Ecto neural progenitor cell (in vitro differentiated cells): ENCODE measurements at regions not wholly inside any gene's neighbourhood (a gene's known extent, or its start where the extent isn't known, plus 50 kb on each side); places are given as distances from the start of the nearest gene placed in this dataset.
"Not testable (repeated sequence)": the region's sequence is repeated elsewhere in the genome, so short reads cannot be mapped to it uniquely, and the experiment has no call there.

Experiments used
- DNase-seq: peaks from one replicate; pipeline ENCODE4 v3.0.0-alpha.2; 2018; ENCODE audit warnings: low spot score

DNA sequence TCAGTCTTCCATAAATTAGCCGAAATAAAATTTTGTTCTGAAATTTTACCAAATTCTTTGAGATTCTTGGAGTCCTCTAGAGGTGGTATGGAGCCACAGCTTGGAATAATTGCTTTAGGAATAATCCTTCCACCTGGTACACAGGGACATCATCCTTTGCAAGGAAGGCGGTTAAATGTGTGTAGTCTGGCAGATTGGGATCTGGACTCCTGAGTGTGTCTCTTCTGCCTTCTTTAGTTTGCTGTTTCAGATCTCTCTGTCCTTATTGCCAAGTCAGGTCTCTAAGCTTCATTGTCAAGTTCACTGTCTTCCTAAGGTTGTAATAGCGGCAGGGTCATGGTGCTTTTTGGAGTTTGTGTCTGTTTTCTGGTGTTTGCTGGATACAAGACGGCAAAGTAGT, 393.9 kb upstream of the RGS6 start:
- DNase-seq = no peak

GRCh38 chr14:71538938-71539649, 393.1 kb upstream of the RGS6 start:
- no peak for DNase-seq

GRCh38 chr14:71539650-71540285, 392.5 kb upstream of the RGS6 start:
- no peak for DNase-seq

DNA sequence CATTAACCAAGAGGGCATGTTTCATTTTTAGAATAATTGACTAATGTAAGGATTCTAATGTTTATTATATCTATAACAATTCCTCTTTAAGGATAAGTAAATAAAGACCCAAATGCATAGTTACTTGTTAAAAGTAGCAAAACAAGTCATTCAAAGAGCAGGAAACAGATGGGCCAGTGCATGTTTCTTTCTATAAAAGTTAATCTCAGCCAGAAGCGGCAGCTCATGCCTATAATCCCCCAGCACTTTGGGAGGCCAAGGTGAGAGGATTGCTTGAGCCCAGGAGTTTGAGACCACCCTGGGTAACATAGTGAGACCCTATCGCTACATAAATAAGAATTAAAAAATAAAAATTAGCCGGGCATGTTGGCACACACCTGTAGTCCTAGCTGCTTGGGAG, 391.0 kb upstream of the RGS6 start:
- no peak for DNase-seq

GRCh38 chr14:71541973-71542690, 390.1 kb upstream of the RGS6 start:
- no peak for DNase-seq

DNA sequence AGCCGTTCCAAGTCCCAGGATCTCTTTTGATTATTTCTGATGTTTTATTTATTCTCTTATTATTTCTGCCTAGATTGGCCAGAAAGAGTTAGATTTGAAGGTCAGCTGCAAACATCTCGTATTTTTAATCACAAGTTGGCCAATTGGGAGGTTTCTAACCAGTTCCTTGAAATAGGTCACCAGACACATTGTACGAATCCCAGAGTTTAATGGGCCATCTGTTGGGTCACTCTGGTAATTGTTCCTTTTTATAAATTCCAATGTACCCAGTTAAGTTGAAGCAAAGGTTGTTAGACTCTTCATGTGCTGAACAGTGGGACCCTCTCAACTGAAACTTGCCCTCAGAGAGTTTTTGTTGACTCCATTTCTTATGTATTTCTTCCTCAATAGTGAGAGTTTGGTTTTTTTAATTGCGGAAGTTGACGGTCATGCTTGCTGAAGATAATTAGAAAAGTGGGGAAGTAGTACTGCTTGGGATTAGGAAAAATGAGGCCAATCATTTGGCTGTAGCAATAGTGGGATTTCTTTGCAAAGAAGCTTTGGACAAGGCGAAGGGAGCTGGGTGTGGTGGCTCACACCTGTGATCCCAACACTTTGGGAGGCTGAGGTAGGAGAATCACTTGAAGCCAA, 382.7 kb upstream of the RGS6 start:
- no peak for DNase-seq

DNA sequence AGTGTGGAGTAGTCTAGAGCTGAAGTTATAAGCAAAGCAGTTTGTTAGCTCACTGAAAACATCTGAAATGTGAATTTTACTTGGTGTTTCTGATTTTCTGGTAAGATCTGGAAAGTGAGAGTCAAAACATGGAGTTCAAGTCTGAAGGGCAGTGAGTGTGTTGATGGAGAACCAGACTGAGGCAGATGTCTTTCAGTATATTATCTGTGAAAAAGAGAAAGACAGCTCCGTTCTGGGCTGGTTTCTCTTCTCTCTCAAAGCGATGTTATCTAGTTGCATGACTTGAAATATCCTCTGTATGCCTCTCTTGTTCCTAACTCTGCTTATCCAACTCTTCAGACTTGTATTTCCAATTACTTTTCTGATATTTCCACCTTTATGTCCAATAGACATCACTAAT, 381.9 kb upstream of the RGS6 start:
- no peak for DNase-seq

DNA sequence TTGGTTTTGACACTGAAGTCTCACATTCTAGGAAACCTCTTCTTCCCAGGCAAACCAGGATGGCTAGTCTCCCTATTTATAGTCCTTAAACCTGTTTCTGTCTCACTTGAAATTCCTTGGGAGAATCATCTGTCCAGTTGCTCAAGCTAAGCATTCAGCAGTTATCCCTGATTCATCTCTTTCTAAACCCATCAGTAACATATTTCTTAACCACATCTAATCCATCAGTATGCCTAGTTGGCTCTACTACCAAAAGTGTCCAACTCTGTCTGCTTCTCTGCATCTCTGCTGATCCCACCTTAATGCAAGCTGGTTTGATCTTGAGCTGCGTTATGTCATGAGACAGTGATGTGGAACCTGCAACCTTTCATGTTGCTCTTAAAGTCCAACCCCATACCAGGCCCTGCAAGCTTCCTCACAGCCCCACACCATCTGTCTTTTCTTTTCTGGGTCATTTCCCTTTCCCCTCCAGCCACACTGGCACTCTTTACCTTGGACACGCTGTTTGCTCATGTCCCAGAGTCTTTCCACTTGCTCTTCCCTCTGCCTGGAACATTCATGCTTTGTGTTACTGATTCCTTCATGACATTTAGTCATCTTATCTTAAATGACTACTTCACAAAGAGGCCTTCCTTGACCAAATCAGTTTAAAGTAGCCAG, 380.8 kb upstream of the RGS6 start:
- no peak for DNase-seq

GRCh38 chr14:71552809-71553208, 379.4 kb upstream of the RGS6 start:
- DNase-seq = no peak

GRCh38 chr14:71553779-71554178, 378.4 kb upstream of the RGS6 start:
- DNase-seq = no peak

GRCh38 chr14:71554323-71554722, 377.9 kb upstream of the RGS6 start:
- no peak for DNase-seq

GRCh38 chr14:71554959-71555612, 377.1 kb upstream of the RGS6 start:
- no peak for DNase-seq

DNA sequence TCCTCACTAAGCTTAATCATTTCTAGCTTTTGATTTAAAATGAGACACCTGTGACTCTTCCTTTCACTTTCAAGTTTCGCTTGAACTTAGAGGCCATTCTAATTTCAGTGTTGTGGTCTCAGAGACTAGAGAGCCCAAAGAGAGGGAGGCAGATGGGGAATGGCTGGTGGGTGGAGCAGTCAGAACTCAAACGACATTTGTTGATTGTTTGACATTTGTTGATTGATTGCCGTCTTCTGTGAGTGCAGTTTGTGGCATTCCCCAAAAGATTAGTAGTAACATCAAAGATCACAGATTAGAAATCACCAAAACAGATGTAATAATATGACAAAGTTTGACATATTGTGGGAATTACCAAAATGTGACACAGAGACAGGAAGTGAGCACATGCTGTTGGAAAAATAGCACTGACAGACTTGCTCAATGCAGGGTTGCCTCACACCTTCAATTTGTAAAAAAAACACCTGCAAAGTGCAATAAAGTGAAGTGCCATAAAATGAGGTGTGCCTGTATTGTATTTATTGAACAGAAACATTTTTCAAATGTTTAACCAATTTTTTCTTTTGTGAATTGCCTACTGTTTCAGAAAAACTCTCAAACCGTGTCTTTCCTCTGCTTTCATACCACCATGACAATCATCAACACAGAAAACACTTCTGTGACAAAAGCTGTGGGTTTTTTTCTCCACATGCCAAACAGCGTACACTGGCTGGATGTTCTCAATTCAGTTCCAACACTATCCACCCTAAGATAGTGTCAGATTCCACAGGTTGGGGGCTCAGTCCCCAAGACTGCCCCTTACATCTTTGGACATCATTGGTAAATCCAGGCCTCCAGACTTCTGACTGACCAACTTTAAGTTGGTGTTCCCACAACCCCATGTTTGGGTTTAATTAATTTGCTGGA, 376.3 kb upstream of the RGS6 start:
- no peak for DNase-seq

- no peak for DNase-seq
These were observed 375.5 kb upstream of the RGS6 start for GRCh38 chr14:71556730-71557129.

- no peak for DNase-seq
These were observed 374.9 kb upstream of the RGS6 start for GRCh38 chr14:71557351-71557750.

DNA sequence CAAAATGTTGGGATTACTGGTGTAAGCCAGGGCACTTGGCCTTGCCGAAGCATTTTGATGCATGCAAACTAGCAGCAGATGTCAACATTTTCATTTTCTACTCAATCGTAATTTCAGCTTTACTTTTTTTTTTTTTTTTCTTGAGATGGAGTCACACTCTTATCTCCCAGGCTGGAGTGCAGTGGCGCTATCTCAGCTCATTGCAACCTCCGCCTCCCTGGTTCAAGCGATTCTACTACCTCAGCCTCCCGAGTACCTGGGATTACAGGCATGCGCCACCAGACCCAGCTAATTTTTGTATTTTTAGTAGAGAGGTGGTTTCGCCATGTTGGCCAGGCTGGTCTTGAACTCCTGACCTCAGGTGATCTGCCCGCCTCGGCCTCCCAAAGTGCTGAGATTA, 373.3 kb upstream of the RGS6 start:
- not testable (repeated sequence) for DNase-seq

DNA sequence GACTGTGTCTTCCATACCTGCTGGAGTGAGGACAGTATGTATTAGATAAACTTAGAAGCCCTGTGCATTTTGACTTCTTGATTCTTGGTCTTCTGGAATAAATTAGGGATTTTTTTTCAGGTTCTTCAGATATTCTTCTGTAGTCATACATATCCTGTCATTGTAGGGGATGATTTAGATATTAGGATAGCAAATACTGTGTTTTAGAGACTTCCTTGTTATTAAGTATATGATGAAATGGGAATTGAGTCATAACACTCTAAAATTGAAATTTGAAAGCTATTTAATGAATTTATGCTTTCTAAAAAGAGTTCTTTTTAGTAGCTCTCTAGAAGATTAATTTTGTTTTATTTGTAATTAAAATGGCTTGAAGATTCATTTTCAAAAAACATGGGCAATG, 371.5 kb upstream of the RGS6 start:
- no peak for DNase-seq

DNA sequence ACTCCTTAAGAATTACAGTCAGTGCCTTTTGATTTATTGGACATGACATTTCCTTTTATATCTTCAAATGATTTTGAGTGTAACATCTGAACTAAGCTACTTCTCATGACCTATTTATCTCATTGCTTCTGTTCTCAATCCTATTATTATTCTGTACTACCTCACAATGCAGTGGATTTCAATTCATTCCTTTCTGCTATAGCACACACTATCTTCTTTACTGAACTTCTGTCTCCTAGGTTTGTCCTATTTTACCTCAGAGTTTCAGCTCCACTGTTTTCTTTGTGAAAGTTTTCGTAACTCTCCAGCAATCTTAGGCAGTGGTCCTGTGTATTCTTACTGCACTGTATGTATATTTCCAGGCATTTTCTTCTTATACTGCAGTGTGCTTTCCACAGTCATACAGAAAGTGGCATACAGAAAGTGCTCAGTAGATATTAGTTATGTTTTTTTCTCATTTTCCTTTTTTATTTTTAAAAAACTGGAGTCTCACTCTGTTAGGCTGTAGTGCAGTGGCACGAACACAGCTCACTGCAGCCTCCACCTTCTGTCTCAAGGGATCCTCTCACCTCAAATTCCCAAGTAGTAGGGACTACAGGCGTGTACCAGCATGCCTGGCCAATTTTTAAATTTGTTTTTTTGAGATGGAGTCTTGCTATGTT, 368.6 kb upstream of the RGS6 start:
- DNase-seq = no peak

- no peak for DNase-seq
These were observed 366.0 kb upstream of the RGS6 start for GRCh38 chr14:71566276-71566675.

DNA sequence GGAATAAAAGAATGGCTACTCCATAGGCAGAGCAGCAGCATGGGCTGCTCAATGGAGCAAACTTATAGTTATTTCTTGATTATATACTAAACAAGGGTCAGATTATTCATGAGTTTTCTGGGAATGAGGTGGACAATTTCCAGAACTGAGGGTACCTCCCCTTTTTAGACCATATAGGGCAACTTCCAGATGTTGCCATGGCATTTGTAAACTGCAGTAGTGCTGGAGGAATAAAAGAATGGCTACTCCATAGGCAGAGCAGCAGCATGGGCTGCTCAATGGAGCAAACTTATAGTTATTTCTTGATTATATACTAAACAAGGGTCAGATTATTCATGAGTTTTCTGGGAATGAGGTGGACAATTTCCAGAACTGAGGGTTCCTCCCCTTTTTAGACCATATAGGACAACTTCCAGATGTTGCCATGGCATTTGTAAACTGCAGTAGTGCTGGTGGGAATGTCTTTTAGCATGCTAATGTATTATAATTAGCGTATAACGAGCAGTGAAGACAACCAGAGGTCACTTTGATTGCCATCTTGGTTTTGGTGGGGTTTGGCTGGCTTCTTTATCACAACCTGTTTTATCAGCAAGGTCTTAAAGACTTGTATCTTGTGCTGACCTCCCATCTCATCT, 364.6 kb upstream of the RGS6 start:
- DNase-seq = not testable (repeated sequence)
